Neuronal stem cell (in vitro differentiated cells): ENCODE measurements at regions not wholly inside any gene's neighbourhood (a gene's known extent, or its start where the extent isn't known, plus 50 kb on each side); places are given as distances from the start of the nearest gene placed in this dataset.

Source experiments
- DNase-seq: peaks from one replicate; pipeline ENCODE4 v3.0.0-alpha.2; 2013; ENCODE audit warnings: low spot score
- H2AFZ ChIP-seq: one replicate; pipeline ENCODE4 v1.6.1; 2013; ENCODE audit warnings: mild to moderate bottlenecking, low read length, inconsistent platforms
- H2AK5ac ChIP-seq: 2 replicates; pipeline ENCODE4 v1.6.1; 2013; ENCODE audit warnings: low read depth, mild to moderate bottlenecking, inconsistent platforms, low read length, moderate library complexity, mixed read lengths
- H2BK120ac ChIP-seq: 2 replicates; pipeline ENCODE4 v1.6.1; 2013; ENCODE audit warnings: low read depth, mild to moderate bottlenecking, inconsistent platforms, low read length, moderate library complexity, mixed read lengths
- H2BK12ac ChIP-seq: one replicate; pipeline ENCODE4 v1.6.1; 2013; ENCODE audit warnings: low read length, inconsistent platforms
- H2BK15ac ChIP-seq: 2 replicates; pipeline ENCODE4 v1.6.1; 2013; ENCODE audit warnings: mild to moderate bottlenecking, low read length, inconsistent platforms, mixed read lengths
- H2BK5ac ChIP-seq: one replicate; pipeline ENCODE4 v1.6.1; 2013; ENCODE audit warnings: inconsistent platforms, mild to moderate bottlenecking, low read length, moderate library complexity
- H3K14ac ChIP-seq: one replicate; pipeline ENCODE4 v1.6.1; 2013; ENCODE audit warnings: low read length, inconsistent platforms
- H3K18ac ChIP-seq: 2 replicates; pipeline ENCODE4 v1.6.1; 2013; ENCODE audit warnings: low read length, inconsistent platforms
- H3K23ac ChIP-seq: 2 replicates; pipeline ENCODE4 v1.6.1; 2013; ENCODE audit warnings: low read depth, mild to moderate bottlenecking, mixed read lengths, low read length, inconsistent platforms; ENCODE audit not compliant: poor library complexity
- H3K27ac ChIP-seq: replicated peaks from 3 replicates; pipeline ENCODE4 v1.5.1; 2013; ENCODE audit warnings: low read length, inconsistent platforms
- H3K27me3 ChIP-seq, 3 experiments: 2 replicates each; pipeline ENCODE4 v1.6.1; 2013; ENCODE audit warnings: low read length in 3 of 3, mild to moderate bottlenecking in 2 of 3, inconsistent platforms in 1 of 3, low read depth in 1 of 3, mixed read lengths in 1 of 3, moderate library complexity in 1 of 3; ENCODE audit not compliant: control insufficient read depth in 3 of 3, insufficient read depth in 3 of 3
- H3K36me3 ChIP-seq, 2 donors: replicated peaks in 1 of 2; 2 replicates each; pipeline ENCODE4 v1.6.1; 2013; ENCODE audit warnings: low read length in 2 of 2; ENCODE audit not compliant: control insufficient read depth in 2 of 2, insufficient read depth in 2 of 2
- H3K4ac ChIP-seq: 2 replicates; pipeline ENCODE4 v1.6.1; 2013; ENCODE audit warnings: inconsistent platforms, mild to moderate bottlenecking, low read length, moderate library complexity
- H3K4me1 ChIP-seq, 2 donors: 1 replicate in 1 of 2; 2 replicates in 1 of 2; pipeline ENCODE4 v1.6.1; 2013; ENCODE audit warnings: low read length in 2 of 2, low read depth in 1 of 2; ENCODE audit not compliant: control insufficient read depth in 2 of 2, insufficient read depth in 1 of 2
- H3K4me2 ChIP-seq: one replicate; pipeline ENCODE4 v1.6.1; 2013; ENCODE audit warnings: mild to moderate bottlenecking, low read length, inconsistent platforms; ENCODE audit not compliant: insufficient read depth, poor library complexity, severe bottlenecking
- H3K4me3 ChIP-seq, 2 donors: 2 replicates each; pipeline ENCODE4 v1.5.1; 2013; ENCODE audit warnings: low read length in 2 of 2, mild to moderate bottlenecking in 2 of 2, inconsistent platforms in 1 of 2, moderate library complexity in 1 of 2
- H3K79me1 ChIP-seq: one replicate; pipeline ENCODE4 v1.6.1; 2013; ENCODE audit warnings: low read depth, mild to moderate bottlenecking, inconsistent platforms, low read length, moderate library complexity
- H3K9ac ChIP-seq: one replicate; pipeline ENCODE4 v1.6.1; 2013; ENCODE audit warnings: mild to moderate bottlenecking, low read depth, low read length, inconsistent platforms; ENCODE audit not compliant: poor library complexity
- H3K9me3 ChIP-seq, 2 donors: replicated peaks in 1 of 2; 2 replicates each; pipeline versions ENCODE3 to v1.6.1; 2013; ENCODE audit warnings: low read length in 2 of 2, mild to moderate bottlenecking in 2 of 2, inconsistent platforms in 1 of 2, low read depth in 1 of 2, mixed read lengths in 1 of 2, moderate library complexity in 1 of 2; ENCODE audit not compliant: control insufficient read depth in 2 of 2, insufficient read depth in 1 of 2
- H4K8ac ChIP-seq: one replicate; pipeline ENCODE4 v1.6.1; 2013; ENCODE audit warnings: low read depth, mild to moderate bottlenecking, inconsistent platforms, low read length, moderate library complexity
- H4K91ac ChIP-seq: one replicate; pipeline ENCODE4 v1.6.1; 2013; ENCODE audit warnings: low read length, low read depth, mild to moderate bottlenecking, inconsistent platforms; ENCODE audit not compliant: poor library complexity
- WGBS, 2 donors: extraction: QIAGEN DNeasy Blood & Tissue Kit; methylation state at CpG; one replicate each; pipeline ENCODE4 v1.1.7; 2013; ENCODE audit warnings: missing lambda C conversion rate in 2 of 2, mixed read lengths in 1 of 2; ENCODE audit not compliant: insufficient read length in 2 of 2, insufficient replicate concordance in 1 of 2; ENCODE audit errors: extremely low coverage in 2 of 2; 5-methylcytosine and 5-hydroxymethylcytosine counted together

GRCh38 chr2:188889187-188889586, 85.0 kb upstream of the COL3A1 start:
- H3K9me3 ChIP-seq = no peaks in the 10 kb centered on the region
- no CpG with 5 or more reads among the region's 2 CpGs for WGBS, 2 donors
- H4K91ac ChIP-seq = no peak overlapping the region
- no peak overlapping the region for H2BK5ac ChIP-seq
- no peak overlapping the region for H2BK15ac ChIP-seq
- no peak overlapping the region for H4K8ac ChIP-seq
- no peak overlapping the region for H3K4me3 ChIP-seq
- H3K14ac ChIP-seq = no peak overlapping the region
- no peak overlapping the region for H3K4me2 ChIP-seq
- H3K36me3 ChIP-seq = no peaks in the 10 kb centered on the region
- H2AFZ ChIP-seq = no peak overlapping the region
- no peak overlapping the region for H2AK5ac ChIP-seq
- H3K4me1 ChIP-seq = no peaks in the 10 kb centered on the region
- no peak overlapping the region for H3K18ac ChIP-seq
- no peak overlapping the region for H2BK12ac ChIP-seq
- no peak overlapping the region for H3K4ac ChIP-seq
- no peaks in the 10 kb centered on the region for H3K79me1 ChIP-seq
- no peak for DNase-seq
- no peaks in the 10 kb centered on the region for H3K27me3 ChIP-seq
- H3K27ac ChIP-seq = no peak overlapping the region
- H2BK120ac ChIP-seq = no peak overlapping the region
- H3K9ac ChIP-seq = no peak overlapping the region
- no peak overlapping the region for H3K23ac ChIP-seq

GRCh38 chr2:188890755-188891154, 83.4 kb upstream of the COL3A1 start:
- H3K14ac ChIP-seq = no peak overlapping the region
- H2BK5ac ChIP-seq = no peak overlapping the region
- no peak overlapping the region for H2AK5ac ChIP-seq
- no peak overlapping the region for H3K4me3 ChIP-seq
- no peak overlapping the region for H2BK120ac ChIP-seq
- no peak overlapping the region for H3K18ac ChIP-seq
- no peak overlapping the region for H3K4ac ChIP-seq
- no peak overlapping the region for H2BK15ac ChIP-seq
- H4K91ac ChIP-seq = no peak overlapping the region
- H3K4me1 ChIP-seq = no peaks in the 10 kb centered on the region
- H3K23ac ChIP-seq = no peak overlapping the region
- no peaks in the 10 kb centered on the region for H3K9me3 ChIP-seq
- H2AFZ ChIP-seq = no peak overlapping the region
- H3K27ac ChIP-seq = no peak overlapping the region
- H2BK12ac ChIP-seq = no peak overlapping the region
- H3K79me1 ChIP-seq = no peaks in the 10 kb centered on the region
- no CpG with 5 or more reads among the region's 13 CpGs for WGBS, 2 donors
- DNase-seq = no peak
- no peak overlapping the region for H4K8ac ChIP-seq
- H3K4me2 ChIP-seq = no peak overlapping the region
- no peaks in the 10 kb centered on the region for H3K36me3 ChIP-seq
- H3K27me3 ChIP-seq = no peaks in the 10 kb centered on the region
- no peak overlapping the region for H3K9ac ChIP-seq

GRCh38 chr2:188892636-188893035, 81.5 kb upstream of the COL3A1 start:
- no peak overlapping the region for H4K8ac ChIP-seq
- no peak overlapping the region for H4K91ac ChIP-seq
- no peaks in the 10 kb centered on the region for H3K4me1 ChIP-seq
- H2AK5ac ChIP-seq = no peak overlapping the region
- H3K18ac ChIP-seq = no peak overlapping the region
- H3K4me3 ChIP-seq = no peak overlapping the region
- no peak overlapping the region for H3K4ac ChIP-seq
- peak overlapping the region; percentile 37 for H2AFZ ChIP-seq
- H3K27ac ChIP-seq = no peak overlapping the region
- H2BK15ac ChIP-seq = no peak overlapping the region
- no peak overlapping the region for H3K23ac ChIP-seq
- no peak overlapping the region for H2BK5ac ChIP-seq
- no peaks in the 10 kb centered on the region for H3K27me3 ChIP-seq
- no peaks in the 10 kb centered on the region for H3K79me1 ChIP-seq
- no peak overlapping the region for H3K14ac ChIP-seq
- no peaks in the 10 kb centered on the region for H3K9me3 ChIP-seq
- DNase-seq = no peak
- H2BK120ac ChIP-seq = no peak overlapping the region
- no peak overlapping the region for H3K9ac ChIP-seq
- no peak overlapping the region for H3K4me2 ChIP-seq
- H3K36me3 ChIP-seq = no peaks in the 10 kb centered on the region
- no CpG with 5 or more reads among the region's 1 CpG for WGBS, 2 donors
- no peak overlapping the region for H2BK12ac ChIP-seq

- Histone ChIP-seq H3K14ac (no peak overlapping the region), H4K91ac (no peak overlapping the region), H3K27me3 (no peaks in the 10 kb centered on the region), H2BK5ac (no peak overlapping the region), H3K9me3 (no peaks in the 10 kb centered on the region), H3K27ac (no peak overlapping the region), H3K4me2 (no peak overlapping the region), H3K4me3 (no peak overlapping the region), H3K9ac (no peak overlapping the region), H3K4me1 (no peaks in the 10 kb centered on the region), H2AK5ac (no peak overlapping the region), H2BK12ac (no peak overlapping the region), H3K18ac (no peak overlapping the region), H3K4ac (no peak overlapping the region), H2BK15ac (no peak overlapping the region), H3K23ac (no peak overlapping the region), H2BK120ac (no peak overlapping the region), H4K8ac (no peak overlapping the region), H3K36me3 (no peaks in the 10 kb centered on the region), H2AFZ (peak overlapping the region; percentile 11), H3K79me1 (no peaks in the 10 kb centered on the region)
- DNase-seq = no peak
- WGBS, 2 donors = no CpG with 5 or more reads among the region's 2 CpGs
Observed at GRCh38 chr2:188893972-188894371, 80.2 kb upstream of the COL3A1 start.
